PFSK-1 (cell line): ENCODE measurements at regions not wholly inside any gene's neighbourhood (a gene's known extent, or its start where the extent isn't known, plus 50 kb on each side); places are given as distances from the start of the nearest gene placed in this dataset.

Experiments used
- FOXP2 ChIP-seq: optimal IDR thresholded peaks from 2 replicates; pipeline ENCODE3; 2011; ENCODE audit warnings: borderline replicate concordance, control low read depth, inconsistent platforms; ENCODE audit not compliant: insufficient read depth; ENCODE audit errors: extremely low read length, extremely low read depth
- POLR2AphosphoS5 ChIP-seq: IDR thresholded peaks from 2 replicates; pipeline ENCODE4 v1.6.1; 2012; ENCODE audit warnings: low read depth, mild to moderate bottlenecking, control low read depth, low read length, moderate library complexity
- TAF1 ChIP-seq: IDR thresholded peaks from 2 replicates; pipeline ENCODE4 v1.6.1; 2012; ENCODE audit warnings: low read length, control low read depth, borderline replicate concordance; ENCODE audit not compliant: insufficient read depth
- TF ChIP-seq, protein P1 (sequence below), 2 experiments: IDR thresholded peaks; 2 replicates each; pipeline versions ENCODE4 v1.6.1 to v1.8.0; 2011 to 2012; ENCODE audit warnings: low read depth in 2 of 2, low read length in 2 of 2, control low read depth in 1 of 2, inconsistent platforms in 1 of 2, mild to moderate bottlenecking in 1 of 2, moderate library complexity in 1 of 2; ENCODE audit not compliant: insufficient read depth in 1 of 2

DNA sequence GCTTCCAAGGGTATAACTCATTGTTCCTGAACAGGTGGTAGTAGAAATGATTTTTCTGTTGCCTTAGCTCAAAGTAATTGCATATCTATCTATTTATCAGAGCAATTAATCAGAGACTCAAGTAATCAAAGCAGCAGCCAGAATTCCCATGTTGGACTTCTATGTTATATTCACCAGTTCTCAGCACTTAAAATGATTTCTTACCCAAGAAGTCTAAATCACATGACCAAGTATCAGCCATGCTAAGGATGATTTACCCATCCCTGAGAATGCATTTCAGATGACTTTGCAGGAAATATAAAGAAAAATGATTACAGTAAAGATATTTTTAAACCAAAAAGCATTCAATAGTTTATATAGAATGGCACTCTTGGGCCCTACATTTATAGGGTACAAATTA, 352.2 kb downstream of the NUP35 start:
- TF ChIP-seq, protein P1, sequence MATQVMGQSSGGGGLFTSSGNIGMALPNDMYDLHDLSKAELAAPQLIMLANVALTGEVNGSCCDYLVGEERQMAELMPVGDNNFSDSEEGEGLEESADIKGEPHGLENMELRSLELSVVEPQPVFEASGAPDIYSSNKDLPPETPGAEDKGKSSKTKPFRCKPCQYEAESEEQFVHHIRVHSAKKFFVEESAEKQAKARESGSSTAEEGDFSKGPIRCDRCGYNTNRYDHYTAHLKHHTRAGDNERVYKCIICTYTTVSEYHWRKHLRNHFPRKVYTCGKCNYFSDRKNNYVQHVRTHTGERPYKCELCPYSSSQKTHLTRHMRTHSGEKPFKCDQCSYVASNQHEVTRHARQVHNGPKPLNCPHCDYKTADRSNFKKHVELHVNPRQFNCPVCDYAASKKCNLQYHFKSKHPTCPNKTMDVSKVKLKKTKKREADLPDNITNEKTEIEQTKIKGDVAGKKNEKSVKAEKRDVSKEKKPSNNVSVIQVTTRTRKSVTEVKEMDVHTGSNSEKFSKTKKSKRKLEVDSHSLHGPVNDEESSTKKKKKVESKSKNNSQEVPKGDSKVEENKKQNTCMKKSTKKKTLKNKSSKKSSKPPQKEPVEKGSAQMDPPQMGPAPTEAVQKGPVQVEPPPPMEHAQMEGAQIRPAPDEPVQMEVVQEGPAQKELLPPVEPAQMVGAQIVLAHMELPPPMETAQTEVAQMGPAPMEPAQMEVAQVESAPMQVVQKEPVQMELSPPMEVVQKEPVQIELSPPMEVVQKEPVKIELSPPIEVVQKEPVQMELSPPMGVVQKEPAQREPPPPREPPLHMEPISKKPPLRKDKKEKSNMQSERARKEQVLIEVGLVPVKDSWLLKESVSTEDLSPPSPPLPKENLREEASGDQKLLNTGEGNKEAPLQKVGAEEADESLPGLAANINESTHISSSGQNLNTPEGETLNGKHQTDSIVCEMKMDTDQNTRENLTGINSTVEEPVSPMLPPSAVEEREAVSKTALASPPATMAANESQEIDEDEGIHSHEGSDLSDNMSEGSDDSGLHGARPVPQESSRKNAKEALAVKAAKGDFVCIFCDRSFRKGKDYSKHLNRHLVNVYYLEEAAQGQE (IDR thresholded peaks at IDR 0.05; ENCODE audit: insufficient read depth in 1 of 2, low read depth in 2 of 2, low read length in 2 of 2) = no peak
- TF ChIP-seq TAF1 (no peak), POLR2AphosphoS5 (no peak), FOXP2 (no peak)
